ENCODE measurements at regions not wholly inside any gene's neighbourhood (a gene's known extent, or its start where the extent isn't known, plus 50 kb on each side); places are given as distances from the start of the nearest gene placed in this dataset.

DNA sequence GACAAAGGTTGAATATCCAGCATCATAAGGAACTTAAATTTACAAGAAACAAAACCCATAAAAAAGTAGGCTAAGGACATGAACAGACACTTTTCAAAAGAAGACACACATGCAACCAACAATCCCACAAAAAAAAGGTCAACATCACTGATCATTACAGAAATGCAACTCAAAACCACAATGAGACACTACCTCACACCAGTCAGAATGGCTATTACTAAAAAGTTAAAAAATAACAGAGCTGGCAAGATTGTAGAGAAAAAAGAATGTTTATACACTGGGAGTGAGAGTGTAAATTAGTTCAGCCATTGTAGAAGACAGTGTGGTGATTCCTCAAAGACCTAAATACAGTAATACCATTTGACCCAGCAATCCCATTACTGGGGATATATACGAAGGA, 474.7 kb downstream of the TRIML1 start:
- Mint-ChIP-seq H3K4me1 (ENCODE audit: low read depth, unreplicated experiment) (no peaks in the 10 kb centered on the region), H3K27ac (ENCODE audit: unreplicated experiment) (no peak overlapping the region), H3K36me3 (ENCODE audit: unreplicated experiment) (no peaks in the 10 kb centered on the region), H3K4me3 (ENCODE audit: unreplicated experiment) (no peak overlapping the region), H3K9me3 (ENCODE audit: unreplicated experiment) (no peaks in the 10 kb centered on the region), H3K27me3 (ENCODE audit: unreplicated experiment) (no peaks in the 10 kb centered on the region)
- DNase-seq, result no peak
- TF ChIP-seq, protein P1, sequence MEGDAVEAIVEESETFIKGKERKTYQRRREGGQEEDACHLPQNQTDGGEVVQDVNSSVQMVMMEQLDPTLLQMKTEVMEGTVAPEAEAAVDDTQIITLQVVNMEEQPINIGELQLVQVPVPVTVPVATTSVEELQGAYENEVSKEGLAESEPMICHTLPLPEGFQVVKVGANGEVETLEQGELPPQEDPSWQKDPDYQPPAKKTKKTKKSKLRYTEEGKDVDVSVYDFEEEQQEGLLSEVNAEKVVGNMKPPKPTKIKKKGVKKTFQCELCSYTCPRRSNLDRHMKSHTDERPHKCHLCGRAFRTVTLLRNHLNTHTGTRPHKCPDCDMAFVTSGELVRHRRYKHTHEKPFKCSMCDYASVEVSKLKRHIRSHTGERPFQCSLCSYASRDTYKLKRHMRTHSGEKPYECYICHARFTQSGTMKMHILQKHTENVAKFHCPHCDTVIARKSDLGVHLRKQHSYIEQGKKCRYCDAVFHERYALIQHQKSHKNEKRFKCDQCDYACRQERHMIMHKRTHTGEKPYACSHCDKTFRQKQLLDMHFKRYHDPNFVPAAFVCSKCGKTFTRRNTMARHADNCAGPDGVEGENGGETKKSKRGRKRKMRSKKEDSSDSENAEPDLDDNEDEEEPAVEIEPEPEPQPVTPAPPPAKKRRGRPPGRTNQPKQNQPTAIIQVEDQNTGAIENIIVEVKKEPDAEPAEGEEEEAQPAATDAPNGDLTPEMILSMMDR (IDR thresholded peaks at IDR 0.05; ENCODE audit: partially characterized antibody, unreplicated experiment), result no peak

- Mint-ChIP-seq H3K27ac (ENCODE audit: unreplicated experiment) (no peak overlapping the region), H3K4me1 (ENCODE audit: low read depth, unreplicated experiment) (no peaks in the 10 kb centered on the region), H3K36me3 (ENCODE audit: unreplicated experiment) (no peaks in the 10 kb centered on the region), H3K4me3 (ENCODE audit: unreplicated experiment) (no peak overlapping the region), H3K27me3 (ENCODE audit: unreplicated experiment) (no peaks in the 10 kb centered on the region), H3K9me3 (ENCODE audit: unreplicated experiment) (no peaks in the 10 kb centered on the region)
- TF ChIP-seq, protein P1 (IDR thresholded peaks at IDR 0.05; ENCODE audit: partially characterized antibody, unreplicated experiment), result no peak
- DNase-seq, result no peak
These were observed 480.4 kb downstream of the TRIML1 start for GRCh38 chr4:188619456-188620149.

GRCh38 chr4:188620608-188621007, 481.4 kb downstream of the TRIML1 start:
- Mint-ChIP-seq H3K9me3 (ENCODE audit: unreplicated experiment) (no peaks in the 10 kb centered on the region), H3K36me3 (ENCODE audit: unreplicated experiment) (no peaks in the 10 kb centered on the region), H3K27me3 (ENCODE audit: unreplicated experiment) (no peaks in the 10 kb centered on the region), H3K4me3 (ENCODE audit: unreplicated experiment) (no peak overlapping the region), H3K4me1 (ENCODE audit: low read depth, unreplicated experiment) (no peaks in the 10 kb centered on the region), H3K27ac (ENCODE audit: unreplicated experiment) (no peak overlapping the region)
- DNase-seq, result no peak
- TF ChIP-seq, protein P1 (IDR thresholded peaks at IDR 0.05; ENCODE audit: partially characterized antibody, unreplicated experiment), result no peak

DNA sequence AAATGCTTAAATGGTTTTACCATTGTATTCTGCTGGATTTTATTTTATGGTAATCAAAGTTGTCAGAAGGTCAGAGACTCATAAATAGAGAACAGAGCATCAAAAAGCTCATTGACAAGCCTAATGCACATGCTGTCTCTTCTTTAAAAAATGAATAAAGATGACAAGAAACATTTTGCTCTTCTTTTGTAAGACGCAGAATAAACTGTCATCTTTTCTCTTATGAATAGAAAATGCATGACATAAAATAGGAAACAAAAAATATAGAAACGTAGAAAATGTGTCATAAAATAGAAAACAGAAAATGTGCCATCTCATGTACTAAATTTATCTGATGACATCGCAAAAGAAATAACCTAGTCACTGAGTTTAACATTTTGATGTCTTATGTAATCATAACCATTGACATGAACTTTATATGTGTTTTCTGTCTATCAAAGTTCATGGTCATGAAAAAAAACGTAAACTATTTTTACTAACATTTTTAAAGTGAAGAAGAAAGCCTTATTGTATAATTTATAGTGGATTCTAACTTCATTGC, 484.1 kb downstream of the TRIML1 start:
- DNase-seq, result no peak
- Mint-ChIP-seq H3K9me3 (ENCODE audit: unreplicated experiment) (peaks cover 1% of the 10 kb centered on the region), H3K27ac (ENCODE audit: unreplicated experiment) (no peak overlapping the region), H3K27me3 (ENCODE audit: unreplicated experiment) (no peaks in the 10 kb centered on the region), H3K4me3 (ENCODE audit: unreplicated experiment) (no peak overlapping the region), H3K4me1 (ENCODE audit: low read depth, unreplicated experiment) (no peaks in the 10 kb centered on the region), H3K36me3 (ENCODE audit: unreplicated experiment) (no peaks in the 10 kb centered on the region)
- TF ChIP-seq, protein P1 (IDR thresholded peaks at IDR 0.05; ENCODE audit: partially characterized antibody, unreplicated experiment), result no peak

GRCh38 chr4:188624370-188624769, 485.1 kb downstream of the TRIML1 start:
- H3K27ac Mint-ChIP-seq (ENCODE audit: unreplicated experiment), result no peak overlapping the region
- H3K27me3 Mint-ChIP-seq (ENCODE audit: unreplicated experiment), result no peaks in the 10 kb centered on the region
- H3K4me3 Mint-ChIP-seq (ENCODE audit: unreplicated experiment), result no peak overlapping the region
- no peaks in the 10 kb centered on the region for H3K4me1 Mint-ChIP-seq (ENCODE audit: low read depth, unreplicated experiment)
- H3K9me3 Mint-ChIP-seq (ENCODE audit: unreplicated experiment), result peaks cover 1% of the 10 kb centered on the region
- no peaks in the 10 kb centered on the region for H3K36me3 Mint-ChIP-seq (ENCODE audit: unreplicated experiment)
- TF ChIP-seq, protein P1 (IDR thresholded peaks at IDR 0.05; ENCODE audit: partially characterized antibody, unreplicated experiment), result no peak
- no peak for DNase-seq

Measured in glutamatergic neuron (in vitro differentiated cells).